GM23338 (cell line): ENCODE measurements at regions not wholly inside any gene's neighbourhood (a gene's known extent, or its start where the extent isn't known, plus 50 kb on each side); places are given as distances from the start of the nearest gene placed in this dataset.

Experiments
- CTCF ChIP-seq, 2 experiments: fragments of 200-600 bp in 1 of 2; sonication (generic) in 1 of 2; conservative IDR thresholded peaks; 2 replicates each; pipeline versions ENCODE4 v1.5.1 to v1.6.1; 2016 to 2017; ENCODE audit warnings: antibody characterized with exemption in 2 of 2, low read depth in 2 of 2, mild to moderate bottlenecking in 2 of 2, moderate library complexity in 1 of 2
- EZH2 ChIP-seq: fragments of 200-600 bp; sonication (generic); IDR thresholded peaks from one replicate; pipeline ENCODE4 v1.8.0; 2017; ENCODE audit warnings: antibody characterized with exemption, mild to moderate bottlenecking, low read depth; ENCODE audit not compliant: unreplicated experiment
- EZH2phosphoT487 ChIP-seq: fragments of 200-600 bp; sonication (generic); IDR thresholded peaks from one replicate; pipeline ENCODE4 v1.8.1; 2018; ENCODE audit warnings: antibody characterized with exemption; ENCODE audit not compliant: unreplicated experiment
- ZNF462 ChIP-seq: fragments of 250-450 bp; sonication (Bioruptor Pico); IDR thresholded peaks from 2 replicates; pipeline ENCODE4 v1.5.0; 2020; ENCODE audit warnings: mild to moderate bottlenecking, moderate library complexity

GRCh38 chr9:107221321-107221720, 61.8 kb upstream of the RAD23B start:
- no peak for TF ChIP-seq CTCF (conservative IDR thresholded peaks at IDR 0.05; ENCODE audit: low read depth in 2 of 2)
- TF ChIP-seq EZH2: no peak
- no peak for TF ChIP-seq ZNF462 (CRISPR knock-in tag)
- no peak for TF ChIP-seq EZH2phosphoT487
